ENCODE measurements at regions not wholly inside any gene's neighbourhood (a gene's known extent, or its start where the extent isn't known, plus 50 kb on each side); places are given as distances from the start of the nearest gene placed in this dataset.

GRCh38 chr10:63077800-63078199 is 55.3 kb upstream of the NRBF2 start:
- no peak overlapping the region for H3K4me3 ChIP-seq (ENCODE audit: low read depth, low read length)
- TF ChIP-seq CTCF (conservative IDR thresholded peaks at IDR 0.05; ENCODE audit: low read depth, low read length), result no peak
- no peak for DNase-seq (ENCODE audit: low read depth)

- no peak for DNase-seq (ENCODE audit: low read depth)
- TF ChIP-seq CTCF (conservative IDR thresholded peaks at IDR 0.05; ENCODE audit: low read depth, low read length), result no peak
- H3K4me3 ChIP-seq (ENCODE audit: low read depth, low read length), result no peak overlapping the region
Measured at GRCh38 chr10:63072951-63073350, 60.2 kb upstream of the NRBF2 start.

GRCh38 chr10:63071145-63071544 is 62.0 kb upstream of the NRBF2 start:
- H3K4me3 ChIP-seq (ENCODE audit: low read depth, low read length), result no peak overlapping the region
- no peak for TF ChIP-seq CTCF (conservative IDR thresholded peaks at IDR 0.05; ENCODE audit: low read depth, low read length)
- no peak for DNase-seq (ENCODE audit: low read depth)

- no peak for DNase-seq (ENCODE audit: low read depth)
- no peak overlapping the region for H3K4me3 ChIP-seq (ENCODE audit: low read depth, low read length)
- TF ChIP-seq CTCF (conservative IDR thresholded peaks at IDR 0.05; ENCODE audit: low read depth, low read length), result no peak
Measured at GRCh38 chr10:63069318-63069717, 63.8 kb upstream of the NRBF2 start.

GRCh38 chr10:63068246-63068645 is 64.9 kb upstream of the NRBF2 start:
- peak; percentile 63 for DNase-seq (ENCODE audit: low read depth)
- no peak overlapping the region for H3K4me3 ChIP-seq (ENCODE audit: low read depth, low read length)
- TF ChIP-seq CTCF (conservative IDR thresholded peaks at IDR 0.05; ENCODE audit: low read depth, low read length), result no peak

GRCh38 chr10:63066606-63067005 is 66.5 kb upstream of the NRBF2 start:
- no peak overlapping the region for H3K4me3 ChIP-seq (ENCODE audit: low read depth, low read length)
- DNase-seq (ENCODE audit: low read depth), result no peak
- no peak for TF ChIP-seq CTCF (conservative IDR thresholded peaks at IDR 0.05; ENCODE audit: low read depth, low read length)

GRCh38 chr10:63064706-63065105 is 68.4 kb upstream of the NRBF2 start:
- DNase-seq (ENCODE audit: low read depth), result no peak
- H3K4me3 ChIP-seq (ENCODE audit: low read depth, low read length), result no peak overlapping the region
- TF ChIP-seq CTCF (conservative IDR thresholded peaks at IDR 0.05; ENCODE audit: low read depth, low read length), result no peak
